K562 (cell line): ENCODE measurements at regions not wholly inside any gene's neighbourhood (a gene's known extent, or its start where the extent isn't known, plus 50 kb on each side); places are given as distances from the start of the nearest gene placed in this dataset.

ENCODE experiments used
- DPF2 ChIP-seq: fragments of 450-650 bp; IDR thresholded peaks from 2 replicates; pipeline ENCODE4 v1.6.1; 2016
- ETV6 ChIP-seq, 3 experiments: fragments of 150-350 bp in 1 of 3; sonication (generic) in 1 of 3; formaldehyde crosslinking in 1 of 3; IDR thresholded peaks; 2 replicates each; pipeline versions ENCODE4 v1.6.1 to v1.8.0; 2014 to 2022; ENCODE audit warnings: borderline replicate concordance in 2 of 3, low read depth in 2 of 3, antibody characterized with exemption in 1 of 3, low read length in 1 of 3, mild to moderate bottlenecking in 1 of 3, missing genetic modification reagents in 1 of 3
- GMEB1 ChIP-seq: fragments of 250-450 bp; sonication (Bioruptor Pico); IDR thresholded peaks from 2 replicates; pipeline ENCODE4 v1.4.0; 2020; ENCODE audit warnings: mild to moderate bottlenecking
- HOXB6 ChIP-seq: fragments of 250-450 bp; sonication (Bioruptor Pico); IDR thresholded peaks from 2 replicates; pipeline ENCODE4 v1.5.1; 2022; ENCODE audit warnings: mild to moderate bottlenecking, borderline replicate concordance
- KAT7 ChIP-seq: sonication (generic); formaldehyde crosslinking; IDR thresholded peaks from 2 replicates; pipeline ENCODE4 v1.8.0; 2022; ENCODE audit warnings: missing genetic modification reagents, mild to moderate bottlenecking, borderline replicate concordance
- REST ChIP-seq, 2 experiments: fragments of 450-650 bp; formaldehyde crosslinking in 1 of 2; IDR thresholded peaks; 2 replicates each; pipeline versions ENCODE4 v1.4.0 to v1.6.1; 2014 to 2020; ENCODE audit warnings: mild to moderate bottlenecking in 2 of 2, borderline replicate concordance in 1 of 2, low read depth in 1 of 2

DNA sequence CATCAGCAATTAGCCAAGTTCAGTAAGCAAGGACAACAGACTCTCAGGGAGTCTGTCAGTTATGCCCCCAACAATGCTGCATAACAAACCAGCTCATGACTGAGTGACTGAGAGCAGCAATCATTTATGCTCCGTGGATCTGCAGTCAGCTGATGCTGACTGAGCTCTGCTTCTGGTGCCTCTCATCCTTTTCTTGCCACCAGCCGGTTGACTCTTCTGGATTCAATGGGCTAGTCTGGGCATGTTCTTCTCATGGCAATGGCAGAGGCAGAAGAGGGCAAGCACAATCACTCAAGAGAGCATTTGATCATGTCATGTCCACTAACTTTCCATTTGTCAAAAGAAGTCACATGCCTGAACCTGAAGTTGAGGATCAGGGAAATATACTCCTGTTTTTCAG, 157.0 kb upstream of the NTRK2 start:
- TF ChIP-seq GMEB1: no peak
- TF ChIP-seq REST (IDR thresholded peaks at IDR 0.05; ENCODE audit: borderline replicate concordance): no peak
- no peak for TF ChIP-seq REST (CRISPR knock-in tag; IDR thresholded peaks at IDR 0.05; ENCODE audit: low read depth)
- no peak for TF ChIP-seq ETV6 (IDR thresholded peaks at IDR 0.05; ENCODE audit: borderline replicate concordance in 1 of 2, low read depth in 2 of 2, low read length in 1 of 2)
- TF ChIP-seq ETV6 (CRISPR knock-in tag; IDR thresholded peaks at IDR 0.05; ENCODE audit: borderline replicate concordance): no peak
- TF ChIP-seq DPF2: no peak
- no peak for TF ChIP-seq KAT7 (CRISPR knock-in tag)
- TF ChIP-seq HOXB6 (CRISPR knock-in tag): no peak
